ENCODE measurements at regions not wholly inside any gene's neighbourhood (a gene's known extent, or its start where the extent isn't known, plus 50 kb on each side); places are given as distances from the start of the nearest gene placed in this dataset.

DNA sequence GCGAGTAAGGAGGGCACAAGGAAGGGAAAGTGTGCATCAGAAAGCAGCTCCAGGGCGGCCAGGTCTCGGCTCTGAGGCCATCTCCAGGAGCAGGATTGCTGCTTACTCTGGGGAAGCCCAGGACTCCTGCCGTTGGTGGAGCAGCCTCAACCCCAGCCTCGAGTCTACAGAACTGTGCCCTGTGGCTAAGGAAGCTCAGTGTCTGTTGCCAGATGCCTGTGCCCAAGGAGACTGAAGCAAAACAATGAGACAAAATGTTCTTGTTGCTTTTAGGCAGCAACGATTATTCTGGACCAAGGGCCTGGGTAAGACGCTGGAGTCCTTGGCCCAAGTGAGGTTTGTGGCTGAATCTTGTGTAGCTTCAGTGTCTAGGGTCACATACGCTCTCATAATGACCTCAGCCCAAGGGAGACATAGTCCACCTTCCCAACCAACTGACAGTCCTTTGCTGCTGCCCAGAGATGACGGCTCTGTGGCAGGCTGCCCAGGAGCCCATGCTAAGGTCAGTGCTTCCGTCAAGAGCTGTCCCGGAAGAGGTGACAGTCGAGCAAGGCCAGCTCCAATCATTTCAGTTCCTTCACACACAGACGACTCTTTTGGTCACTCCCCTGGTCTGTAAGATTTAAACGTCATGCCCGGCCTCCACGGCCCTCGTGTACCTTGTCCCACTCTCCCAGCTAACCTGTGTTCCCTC is 223.8 kb downstream of the TTC32 start:
- no peak for DNase-seq (ENCODE audit: low read depth)

DNA sequence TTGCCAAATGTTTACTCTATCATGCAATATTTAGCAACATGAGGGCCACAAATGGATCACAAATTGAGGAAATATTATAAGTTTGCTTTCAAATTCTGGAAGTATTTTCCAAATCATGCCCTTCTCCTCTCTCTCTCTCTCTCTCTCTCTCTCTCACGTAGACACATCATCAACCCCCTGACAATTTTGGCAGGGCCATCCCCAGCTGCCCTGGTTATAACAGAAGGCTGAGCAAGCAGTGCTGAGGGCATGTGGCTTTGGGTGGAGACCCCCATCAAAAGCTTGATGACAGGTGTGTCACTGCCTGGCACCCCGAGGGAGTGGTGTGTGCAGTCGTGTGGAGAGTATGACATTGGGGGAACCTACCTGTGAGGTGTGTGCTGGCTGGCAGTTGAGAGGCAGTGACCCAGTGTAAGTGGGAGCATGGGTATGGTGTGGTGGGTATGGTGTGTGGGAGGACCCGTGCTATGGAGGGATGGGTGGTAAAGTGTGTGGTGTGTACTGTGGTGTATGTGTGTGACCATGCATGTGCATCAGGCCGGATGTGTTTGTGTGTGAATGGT is 224.5 kb downstream of the TTC32 start:
- DNase-seq (ENCODE audit: low read depth) = no peak

DNA sequence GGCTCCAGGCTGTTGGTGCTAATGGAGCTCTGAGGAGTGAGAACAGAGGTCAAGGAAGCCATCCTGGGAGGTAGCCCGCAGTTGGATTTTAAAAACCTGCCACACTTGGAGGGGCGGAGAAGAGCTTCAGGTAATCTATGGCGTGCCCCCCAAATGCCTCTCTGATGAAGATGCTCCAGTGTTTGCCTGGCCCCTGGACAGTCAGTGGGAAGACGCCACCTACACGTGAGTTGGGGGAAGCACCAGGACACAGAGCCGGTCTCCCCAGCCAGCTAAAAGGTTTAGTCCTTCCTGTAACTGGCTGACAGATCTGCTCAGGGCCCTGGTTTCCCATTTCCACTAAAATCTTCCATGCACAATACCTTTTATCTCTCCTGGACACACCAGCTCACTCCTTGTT is 225.0 kb downstream of the TTC32 start:
- no peak for DNase-seq (ENCODE audit: low read depth)

DNA sequence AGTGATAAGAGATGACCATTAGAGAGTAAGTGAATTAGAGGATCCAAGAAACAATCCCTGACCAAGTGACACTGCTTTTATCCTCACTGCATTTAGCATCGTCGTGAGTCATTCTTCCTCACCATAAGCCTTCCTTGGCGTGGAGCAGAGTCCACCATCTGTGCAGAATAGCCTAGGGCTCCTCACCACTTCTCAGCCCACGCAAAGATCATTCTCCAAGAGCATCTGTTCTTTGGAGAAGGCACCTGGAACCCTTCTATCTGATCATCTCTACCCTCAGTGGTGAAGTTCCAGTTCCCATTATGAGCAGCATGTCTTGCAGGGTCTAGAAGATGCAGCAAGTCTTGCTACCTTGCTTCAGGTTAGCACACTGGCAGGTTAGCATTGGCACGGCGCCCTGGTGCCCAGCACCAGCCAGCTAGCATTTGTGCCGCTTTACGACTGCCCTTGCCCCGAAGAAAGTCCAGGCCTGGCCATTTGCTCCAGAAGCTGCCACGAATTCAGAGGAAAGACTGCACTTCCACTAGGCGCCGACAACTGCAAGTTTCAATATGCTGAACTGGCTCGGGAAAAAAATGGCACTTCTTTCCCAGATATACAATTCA is 225.8 kb downstream of the TTC32 start:
- DNase-seq (ENCODE audit: low read depth) = peak; percentile 72

DNA sequence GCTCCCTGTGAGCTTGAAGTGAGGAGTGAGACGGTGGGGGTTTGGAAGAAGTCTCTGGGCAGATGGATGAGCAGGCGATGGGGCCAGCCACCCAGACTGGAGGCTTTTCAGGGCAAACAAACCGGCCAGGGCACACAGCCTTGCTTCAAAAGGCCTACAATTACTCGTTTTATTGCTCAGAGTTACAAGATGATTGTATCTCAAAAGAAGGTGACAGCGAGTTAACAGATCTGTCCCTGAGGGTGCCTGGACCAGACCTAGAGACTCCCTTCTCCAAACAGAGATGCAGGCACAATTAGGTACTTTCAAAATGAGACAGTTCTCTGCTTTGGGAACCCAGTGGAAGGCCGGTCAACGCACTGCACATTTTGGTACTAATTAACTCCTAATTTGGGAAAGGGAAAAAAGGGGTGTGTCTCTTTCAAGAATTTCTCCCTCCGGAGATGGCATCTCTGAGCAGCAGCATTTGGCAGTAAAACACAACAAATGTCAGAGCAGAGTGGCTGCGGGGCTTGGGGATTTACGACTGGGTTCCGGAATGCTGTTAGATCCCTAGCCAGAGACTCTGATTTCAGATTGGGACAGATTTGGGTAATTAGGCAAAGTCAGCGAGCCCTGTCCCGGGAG is 226.7 kb downstream of the TTC32 start:
- DNase-seq (ENCODE audit: low read depth) = no peak

DNA sequence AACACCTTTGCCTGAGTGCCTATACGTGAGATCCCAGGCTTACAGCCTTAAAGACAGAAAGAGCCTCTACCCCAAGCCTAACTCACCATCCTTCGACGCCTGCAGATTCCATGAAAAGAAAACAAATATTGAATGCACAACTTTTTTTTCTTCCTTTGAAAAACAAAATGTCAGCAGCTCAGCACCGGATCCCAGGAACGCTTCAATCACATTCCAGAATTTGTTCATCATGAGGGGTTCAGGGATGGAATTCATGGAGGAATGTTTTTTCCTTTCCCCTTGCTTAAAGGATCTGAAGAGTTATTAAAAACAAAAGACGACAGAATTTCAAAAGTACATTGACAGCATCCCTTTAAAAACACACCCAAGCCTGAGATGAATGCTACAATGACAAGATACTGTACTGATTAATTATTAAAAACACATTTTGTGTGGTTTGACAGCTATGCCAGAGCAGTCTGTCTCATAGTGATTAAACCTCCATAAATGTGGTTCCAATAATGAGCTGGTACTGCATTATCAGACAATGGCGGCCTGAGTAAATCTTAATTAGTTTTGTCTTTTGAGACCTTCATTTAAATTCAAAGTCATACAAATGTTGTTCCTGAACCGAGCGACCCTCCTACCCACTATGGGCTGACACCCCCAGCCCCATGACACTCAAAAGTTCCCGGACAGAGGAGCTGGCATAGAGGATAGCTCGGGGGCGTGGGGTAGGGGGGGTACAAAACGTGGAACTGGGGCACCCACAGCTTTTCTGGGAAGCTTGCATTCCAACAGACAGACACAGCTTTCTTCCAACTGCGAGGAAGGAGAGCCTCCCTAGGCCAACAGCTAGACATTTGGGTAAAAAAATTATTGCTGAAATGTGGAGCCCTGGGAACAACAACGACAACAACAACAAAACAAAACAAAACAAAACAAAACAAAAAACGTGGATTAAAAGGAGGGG is 227.5 kb downstream of the TTC32 start:
- DNase-seq (ENCODE audit: low read depth) = no peak

DNA sequence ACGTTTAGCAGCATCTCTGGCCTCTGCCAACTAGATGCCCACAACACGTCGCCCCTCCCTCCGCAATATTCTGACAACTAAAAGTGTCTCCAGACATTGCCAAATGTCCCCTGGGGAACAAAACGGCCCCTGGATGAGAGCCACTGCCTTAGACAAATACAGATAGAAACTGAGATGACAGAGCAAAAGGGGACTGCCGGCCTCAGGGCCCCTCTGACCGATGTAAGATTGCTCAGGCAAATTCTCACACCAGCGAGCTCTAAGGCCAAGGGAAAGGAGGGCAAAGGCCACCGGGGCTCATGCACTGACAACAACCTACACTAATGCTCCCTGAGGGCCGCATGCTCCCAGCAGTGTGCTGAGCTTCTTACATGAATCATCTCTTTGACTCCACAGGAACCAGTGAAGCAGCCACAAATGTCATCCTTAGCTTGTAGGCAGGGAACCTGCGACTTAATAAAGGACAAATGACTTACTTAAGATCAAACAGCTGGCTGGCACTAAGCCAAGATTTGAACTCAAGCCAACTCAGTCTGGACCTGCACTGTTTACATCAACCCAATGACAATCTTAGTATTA is 228.5 kb downstream of the TTC32 start:
- peak; percentile 38 for DNase-seq (ENCODE audit: low read depth)

DNA sequence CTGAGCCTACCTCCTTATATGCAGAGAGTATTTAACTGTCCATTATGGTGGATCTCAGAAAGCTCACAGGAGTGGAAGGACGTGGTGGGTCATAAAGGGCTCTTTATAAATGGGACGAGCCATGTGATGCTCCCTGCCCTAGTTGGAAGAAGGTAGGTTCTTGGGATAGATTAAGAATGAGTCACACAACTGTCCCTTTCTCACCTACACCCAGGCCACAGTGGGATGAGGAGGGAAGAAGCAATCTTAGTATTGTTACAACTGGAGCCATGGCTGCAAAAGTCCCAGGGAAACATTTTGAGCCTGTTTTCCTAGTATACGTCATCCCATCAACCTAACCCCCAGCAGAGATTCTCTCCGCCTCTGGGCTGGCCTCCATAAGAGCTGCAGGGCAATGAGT is 229.9 kb downstream of the TTC32 start:
- no peak for DNase-seq (ENCODE audit: low read depth)

DNA sequence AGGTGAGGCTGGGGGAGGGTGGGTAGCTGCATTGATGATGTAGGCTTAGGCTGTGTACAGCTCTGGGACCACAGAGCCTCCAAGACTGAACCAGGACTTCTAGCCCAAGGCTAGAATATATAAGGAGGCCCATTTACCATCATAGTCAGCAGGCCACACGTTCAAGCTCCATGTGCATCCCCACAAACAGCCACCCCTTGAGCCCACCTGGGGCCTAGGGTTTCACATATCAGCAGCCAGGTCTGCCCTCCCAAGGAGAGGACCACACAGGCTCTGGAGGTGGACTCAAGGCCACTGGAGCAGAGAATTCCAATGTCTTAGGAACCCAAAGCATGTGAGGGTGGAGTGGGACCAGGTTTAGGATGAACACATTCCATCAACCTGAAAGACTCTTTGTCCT is 230.5 kb downstream of the TTC32 start:
- DNase-seq (ENCODE audit: low read depth) = no peak

DNA sequence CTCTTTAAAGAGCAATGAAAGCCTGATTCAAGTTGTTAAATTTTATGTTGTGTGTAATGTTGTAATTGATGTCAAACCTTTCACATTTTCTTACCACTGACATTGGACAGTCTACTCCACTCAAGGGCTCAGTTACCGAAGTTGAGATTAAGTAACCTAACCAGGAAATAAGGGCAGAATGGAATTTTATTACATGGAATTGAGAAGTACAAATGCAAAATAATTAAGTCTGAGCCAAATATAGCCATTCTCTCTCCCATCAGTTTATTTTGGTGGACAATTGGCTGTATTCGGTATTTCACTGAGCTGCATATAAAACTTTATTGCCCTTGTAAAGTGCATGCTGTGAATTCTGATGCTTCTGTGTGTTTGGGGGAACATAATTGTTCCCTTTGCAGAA is 231.5 kb downstream of the TTC32 start:
- no peak for DNase-seq (ENCODE audit: low read depth)

DNA sequence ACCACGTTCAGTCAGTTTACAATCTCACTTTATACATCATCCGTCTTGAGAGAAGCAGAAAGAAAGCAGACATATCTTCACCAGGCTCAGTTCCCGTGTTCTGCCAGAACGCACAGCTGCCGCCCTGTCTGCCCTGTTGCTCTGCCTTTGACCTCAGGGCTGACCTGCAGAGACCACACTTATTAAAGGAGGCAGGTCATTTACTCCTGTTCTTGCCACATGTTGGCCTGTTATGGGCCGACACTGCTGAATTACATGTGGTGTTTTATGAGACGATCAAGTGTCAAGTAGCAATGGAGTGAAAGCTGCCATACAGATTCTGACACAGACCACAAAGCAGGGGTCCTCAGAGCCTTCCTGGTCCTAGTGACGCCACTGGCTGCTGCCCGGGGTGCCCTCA is 232.2 kb downstream of the TTC32 start:
- DNase-seq (ENCODE audit: low read depth) = no peak

DNA sequence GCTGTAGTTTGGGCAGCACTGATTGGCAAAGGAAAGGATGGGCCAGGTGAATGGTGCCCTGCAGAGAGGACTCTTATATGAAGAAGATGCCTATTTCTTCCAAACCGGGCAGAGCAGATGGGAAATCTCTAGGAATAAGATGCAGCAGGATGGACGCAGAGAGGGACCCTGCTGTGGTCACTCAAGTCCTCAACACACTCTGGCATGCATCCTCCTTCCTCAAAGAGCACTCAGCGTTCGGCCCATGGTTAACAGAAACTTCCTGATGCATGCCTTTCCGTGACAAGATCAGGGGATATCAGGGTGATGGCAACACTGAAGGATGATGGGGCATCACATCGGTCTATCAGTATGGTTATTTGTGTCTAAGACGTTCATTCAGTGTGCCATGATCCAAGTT is 232.7 kb downstream of the TTC32 start:
- DNase-seq (ENCODE audit: low read depth) = no peak

DNA sequence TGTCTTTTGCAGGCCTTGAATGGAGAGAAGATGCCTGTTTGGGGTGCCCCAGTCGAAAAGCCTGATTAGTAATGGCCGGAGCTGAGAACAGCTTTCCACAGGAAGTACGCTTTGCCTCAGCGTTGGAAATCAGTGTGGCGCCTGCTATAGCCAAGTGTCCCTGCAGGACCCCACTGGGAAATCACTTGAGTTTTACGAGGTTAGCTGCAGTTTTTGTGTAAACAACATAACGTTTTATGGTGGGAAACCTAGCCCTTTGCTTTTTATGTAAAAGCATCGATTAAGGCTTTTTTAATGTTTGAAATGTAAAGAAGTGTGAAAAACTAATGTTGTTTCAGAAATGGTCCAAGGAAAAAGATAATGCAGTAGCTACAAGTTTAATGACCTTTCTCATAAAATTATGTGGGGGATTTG is 234.2 kb downstream of the TTC32 start:
- no peak for DNase-seq (ENCODE audit: low read depth)

DNA sequence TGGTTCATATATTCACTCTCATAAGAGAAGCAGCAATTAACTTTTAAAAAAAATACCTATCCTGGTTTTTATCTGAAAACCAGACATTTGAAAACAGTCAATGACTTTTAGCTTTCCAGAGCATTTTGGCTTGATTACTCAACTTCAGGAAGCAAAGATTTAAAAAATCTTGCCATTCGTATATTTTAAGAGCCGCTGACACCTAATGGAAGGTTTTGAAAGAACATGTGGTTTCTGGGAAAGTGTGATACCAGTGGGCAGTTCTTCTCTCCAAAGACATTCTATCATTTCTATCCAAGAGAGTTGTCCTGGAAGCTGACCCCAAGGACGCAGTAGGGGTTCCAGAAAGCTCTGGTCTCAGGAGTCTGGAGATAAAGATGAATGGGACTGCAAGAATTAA is 234.7 kb downstream of the TTC32 start:
- DNase-seq (ENCODE audit: low read depth) = peak; percentile 61

DNA sequence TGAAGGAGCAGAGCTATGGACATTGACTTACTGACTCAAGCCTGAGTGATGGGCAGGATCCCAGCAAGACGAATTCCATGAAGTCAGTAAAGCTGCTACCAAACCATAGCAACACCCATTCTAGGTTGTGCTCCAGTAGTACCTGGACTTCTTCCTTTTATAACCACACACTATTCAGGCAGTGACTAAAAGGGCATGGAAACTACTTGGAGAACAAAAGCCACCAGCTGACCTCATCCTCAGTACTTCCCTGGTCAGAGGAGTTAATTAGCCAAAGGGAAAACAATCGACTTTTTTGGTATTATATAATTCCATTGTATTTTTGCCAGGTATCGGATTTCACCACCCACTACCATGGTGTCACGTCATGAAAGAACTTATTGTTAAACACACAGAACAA is 237.1 kb downstream of the TTC32 start:
- no peak for DNase-seq (ENCODE audit: low read depth)

DNA sequence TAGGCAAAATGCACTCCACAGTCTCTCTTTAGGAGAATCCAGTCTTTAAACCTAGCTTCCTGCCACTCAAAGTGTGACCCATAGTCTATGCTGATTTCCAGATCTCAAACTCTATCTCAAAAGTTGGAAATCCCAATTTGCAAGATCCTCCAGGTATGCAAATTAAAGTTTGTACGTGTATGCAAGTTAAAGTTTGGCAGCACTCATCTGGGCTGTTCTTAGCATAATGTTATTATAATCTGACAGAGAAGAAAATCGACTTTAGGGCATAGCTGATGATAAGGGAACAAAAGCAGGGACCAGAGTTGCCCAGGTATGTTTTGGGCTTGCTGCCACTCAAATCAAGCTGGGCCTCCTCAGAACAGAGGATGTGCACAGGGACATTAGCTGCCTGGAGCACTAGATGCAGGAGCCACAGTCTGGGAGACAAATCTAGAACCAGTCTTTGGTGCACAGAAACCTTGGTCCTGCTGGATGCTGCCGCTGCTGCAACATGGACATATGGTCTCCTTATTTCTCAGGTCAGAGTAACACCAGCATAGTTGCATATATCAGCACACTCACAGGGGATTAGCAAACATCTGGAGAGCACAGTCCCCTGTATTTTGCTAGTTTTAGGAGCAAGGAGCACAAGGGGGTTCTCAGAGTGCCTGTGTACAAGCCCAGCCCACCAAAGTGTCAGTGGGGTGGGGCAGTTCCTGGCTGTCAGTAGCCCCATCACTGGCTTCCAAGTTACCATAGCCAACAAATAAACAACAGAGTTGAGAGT is 242.6 kb downstream of the TTC32 start:
- DNase-seq (ENCODE audit: low read depth) = no peak

DNA sequence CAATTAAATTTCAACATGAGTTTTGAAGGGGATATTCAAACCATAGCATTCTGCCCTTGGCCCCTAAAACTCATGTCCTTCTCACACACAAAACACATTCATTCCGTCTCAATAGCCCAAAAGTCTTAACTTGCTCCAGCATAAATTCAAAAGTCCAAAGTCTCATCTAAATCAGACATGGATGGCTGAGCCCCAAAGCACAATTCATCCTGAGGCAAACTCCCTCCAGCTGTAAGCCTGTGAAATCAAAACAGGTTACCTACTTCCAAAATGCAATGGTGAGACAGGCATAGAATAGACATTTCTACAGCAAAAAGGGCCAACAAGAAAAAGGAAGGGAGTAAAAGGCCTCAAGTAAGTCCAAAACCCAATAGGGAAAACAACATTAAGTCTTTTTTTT is 245.8 kb downstream of the TTC32 start:
- no peak for DNase-seq (ENCODE audit: low read depth)

DNA sequence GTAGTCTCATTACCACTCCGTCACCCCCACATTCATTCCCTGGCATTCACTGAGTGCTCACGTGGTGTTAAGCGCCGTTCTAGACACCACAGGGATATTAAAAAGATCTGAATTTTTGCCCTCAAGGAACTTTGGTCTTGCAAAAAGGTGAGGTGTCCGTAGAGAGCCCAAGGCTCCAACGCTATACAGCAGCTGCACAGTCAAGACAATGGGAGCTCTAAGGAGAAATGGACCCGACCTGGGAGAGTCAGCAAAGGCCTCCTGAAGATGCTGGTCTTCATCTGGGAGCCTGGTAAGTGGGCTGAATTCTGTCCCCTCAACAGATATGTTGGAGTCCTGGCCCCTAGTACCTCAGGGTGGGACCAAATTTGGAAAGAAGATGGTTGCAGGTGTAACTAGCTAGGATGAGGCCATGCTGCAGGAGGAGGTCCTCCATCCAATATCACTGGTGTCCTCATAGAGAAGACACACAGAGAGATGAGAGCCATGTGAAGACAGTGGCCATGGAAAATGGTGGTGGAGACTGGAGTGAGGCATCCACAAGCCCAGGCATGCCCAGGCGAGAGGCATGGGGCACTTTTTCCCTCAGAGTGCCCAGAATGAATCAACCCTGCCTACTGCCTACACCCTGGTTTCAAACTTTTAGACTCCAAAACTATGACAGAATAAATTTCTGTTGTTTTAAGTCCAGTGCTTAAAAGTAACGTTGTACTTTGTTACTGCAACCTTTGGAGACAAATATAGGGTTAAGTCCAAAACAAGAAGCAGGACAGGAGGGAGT is 247.3 kb downstream of the TTC32 start:
- no peak for DNase-seq (ENCODE audit: low read depth)

DNA sequence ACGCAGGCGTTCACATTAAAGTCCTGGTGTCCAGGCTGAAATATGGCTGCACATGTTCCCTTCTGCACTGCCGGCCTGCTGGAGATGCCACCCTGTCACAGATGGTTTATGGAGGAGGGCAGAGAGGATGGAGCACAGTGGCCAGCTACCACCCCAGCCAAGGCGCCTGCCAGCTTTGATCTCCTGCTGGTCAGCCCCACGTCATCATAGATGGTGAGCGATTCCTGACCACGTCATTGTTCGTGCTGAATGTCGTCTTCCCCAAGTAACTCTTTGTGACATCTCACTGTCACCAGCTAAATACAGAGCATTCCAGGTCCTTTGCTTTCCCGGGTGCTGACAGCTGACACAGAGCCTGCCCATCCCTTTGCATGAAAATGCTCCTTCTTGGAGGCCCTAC is 248.3 kb downstream of the TTC32 start:
- DNase-seq (ENCODE audit: low read depth) = no peak

DNA sequence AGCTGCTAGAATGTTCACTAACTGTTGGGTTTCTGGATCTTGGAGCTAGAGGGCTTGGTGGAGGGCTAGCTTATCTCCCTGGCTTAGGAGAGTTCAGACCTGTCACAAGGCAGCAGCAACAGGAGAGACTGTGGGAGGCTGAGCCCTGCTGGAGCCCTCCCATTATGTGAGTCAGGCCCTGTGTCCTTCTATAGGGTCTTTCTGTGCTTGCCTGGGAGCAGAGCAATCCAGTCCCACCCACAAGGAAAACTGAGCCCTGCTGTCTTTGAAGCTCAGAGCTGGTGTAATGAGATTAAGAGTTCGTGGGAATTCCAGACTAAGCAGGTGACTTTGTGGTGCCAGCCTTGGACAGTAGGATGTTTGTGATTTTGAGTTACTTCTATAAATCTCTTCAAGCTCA is 249.0 kb downstream of the TTC32 start:
- no peak for DNase-seq (ENCODE audit: low read depth)
